Epidermal melanocyte (primary cell): ENCODE measurements at regions not wholly inside any gene's neighbourhood (a gene's known extent, or its start where the extent isn't known, plus 50 kb on each side); places are given as distances from the start of the nearest gene placed in this dataset.
"Not testable (repeated sequence)": the region's sequence is repeated elsewhere in the genome, so short reads cannot be mapped to it uniquely, and the experiment has no call there.

ENCODE experiments used
- DNase-seq: peaks from one replicate; pipeline ENCODE4 v3.0.0; 2011; ENCODE audit warnings: low spot score; ENCODE audit not compliant: insufficient read length

- DNase-seq, result no peak
These were observed 68.0 kb upstream of the ATXN3L start for GRCh38 chrX:13387666-13388494.

GRCh38 chrX:13386636-13387035, 66.8 kb upstream of the ATXN3L start:
- no peak for DNase-seq

GRCh38 chrX:13386092-13386491, 66.2 kb upstream of the ATXN3L start:
- no peak for DNase-seq

- DNase-seq, result no peak
These were observed 64.1 kb upstream of the ATXN3L start for GRCh38 chrX:13383907-13384306.

- DNase-seq, result no peak
These were observed 61.7 kb upstream of the ATXN3L start for GRCh38 chrX:13381514-13381913.

- no peak for DNase-seq
These were observed 60.4 kb upstream of the ATXN3L start for GRCh38 chrX:13380211-13380610.

GRCh38 chrX:13378562-13379518, 59.0 kb upstream of the ATXN3L start:
- DNase-seq, result not testable (repeated sequence)

- no peak for DNase-seq
These were observed 57.7 kb upstream of the ATXN3L start for GRCh38 chrX:13377550-13377934.

- DNase-seq, result no peak
These were observed 57.1 kb upstream of the ATXN3L start for GRCh38 chrX:13376857-13377549.

GRCh38 chrX:13375596-13375995, 55.7 kb upstream of the ATXN3L start:
- not testable (repeated sequence) for DNase-seq

- DNase-seq, result no peak
These were observed 54.5 kb upstream of the ATXN3L start for GRCh38 chrX:13374364-13374763.

- DNase-seq, result no peak
These were observed 53.8 kb upstream of the ATXN3L start for GRCh38 chrX:13373431-13374187.

GRCh38 chrX:13373027-13373426, 53.2 kb upstream of the ATXN3L start:
- no peak for DNase-seq

- DNase-seq, result no peak
These were observed 52.5 kb upstream of the ATXN3L start for GRCh38 chrX:13372203-13372980.

GRCh38 chrX:13371186-13371585, 51.3 kb upstream of the ATXN3L start:
- DNase-seq, result no peak

- DNase-seq, result no peak
These were observed 50.9 kb upstream of the ATXN3L start for GRCh38 chrX:13370713-13371112.
